ENCODE measurements at regions not wholly inside any gene's neighbourhood (a gene's known extent, or its start where the extent isn't known, plus 50 kb on each side); places are given as distances from the start of the nearest gene placed in this dataset.

- no peak overlapping the region for H3K4me3 ChIP-seq (ENCODE audit: insufficient read depth, low read length, poor library complexity, severe bottlenecking)
- no peaks in the 10 kb centered on the region for H3K79me2 ChIP-seq (ENCODE audit: insufficient read depth, low read length)
- H3K9me3 ChIP-seq (ENCODE audit: insufficient read depth, low read length) = no peaks in the 10 kb centered on the region
- no peak for TF ChIP-seq EZH2phosphoT487 (conservative IDR thresholded peaks at IDR 0.05; ENCODE audit: low read length)
- no peak for TF ChIP-seq CTCF (IDR thresholded peaks at IDR 0.05; ENCODE audit: insufficient read depth, low read length, poor library complexity, severe bottlenecking)
- H3K27me3 ChIP-seq (ENCODE audit: low read length) = no peaks in the 10 kb centered on the region; the same call in 1 of the 2 replicates
- H3K36me3 ChIP-seq (ENCODE audit: low read length) = no peaks in the 10 kb centered on the region
- H4K20me1 ChIP-seq (ENCODE audit: low read depth, low read length) = no peaks in the 10 kb centered on the region
- no peak overlapping the region for H3K4me2 ChIP-seq (ENCODE audit: low read depth, low read length, poor library complexity, severe bottlenecking)
- no peak overlapping the region for H2AFZ ChIP-seq (ENCODE audit: low read depth, low read length, severe bottlenecking)
- no peak overlapping the region for H3K27ac ChIP-seq (ENCODE audit: low read depth, low read length)
- no peak overlapping the region for H3K9ac ChIP-seq (ENCODE audit: low read length)
- no peaks in the 10 kb centered on the region for H3F3A ChIP-seq (ENCODE audit: insufficient read depth)
- no peaks in the 10 kb centered on the region for H3K9me2 ChIP-seq (replicated peaks; ENCODE audit: insufficient read depth, low read length)
These were observed 316.4 kb upstream of the SORL1-AS1 start for GRCh38 chr11:121769191-121769590.

- Histone ChIP-seq H2AFZ (ENCODE audit: low read depth, low read length, severe bottlenecking) (no peak overlapping the region), H3F3A (ENCODE audit: insufficient read depth) (no peaks in the 10 kb centered on the region), H3K9me3 (ENCODE audit: insufficient read depth, low read length) (no peaks in the 10 kb centered on the region), H3K36me3 (ENCODE audit: low read length) (no peaks in the 10 kb centered on the region), H3K27ac (ENCODE audit: low read depth, low read length) (no peak overlapping the region), H4K20me1 (ENCODE audit: low read depth, low read length) (no peaks in the 10 kb centered on the region), H3K4me2 (ENCODE audit: low read depth, low read length, poor library complexity, severe bottlenecking) (no peak overlapping the region), H3K79me2 (ENCODE audit: insufficient read depth, low read length) (no peaks in the 10 kb centered on the region), H3K27me3 (ENCODE audit: low read length) (no peaks in the 10 kb centered on the region), H3K4me3 (ENCODE audit: insufficient read depth, low read length, poor library complexity, severe bottlenecking) (no peak overlapping the region), H3K9me2 (replicated peaks; ENCODE audit: insufficient read depth, low read length) (no peaks in the 10 kb centered on the region), H3K9ac (ENCODE audit: low read length) (no peak overlapping the region)
- TF ChIP-seq EZH2phosphoT487 (conservative IDR thresholded peaks at IDR 0.05; ENCODE audit: low read length) = no peak
- TF ChIP-seq CTCF (IDR thresholded peaks at IDR 0.05; ENCODE audit: insufficient read depth, low read length, poor library complexity, severe bottlenecking) = no peak
These were observed 314.7 kb upstream of the SORL1-AS1 start for GRCh38 chr11:121767433-121767832.

DNA sequence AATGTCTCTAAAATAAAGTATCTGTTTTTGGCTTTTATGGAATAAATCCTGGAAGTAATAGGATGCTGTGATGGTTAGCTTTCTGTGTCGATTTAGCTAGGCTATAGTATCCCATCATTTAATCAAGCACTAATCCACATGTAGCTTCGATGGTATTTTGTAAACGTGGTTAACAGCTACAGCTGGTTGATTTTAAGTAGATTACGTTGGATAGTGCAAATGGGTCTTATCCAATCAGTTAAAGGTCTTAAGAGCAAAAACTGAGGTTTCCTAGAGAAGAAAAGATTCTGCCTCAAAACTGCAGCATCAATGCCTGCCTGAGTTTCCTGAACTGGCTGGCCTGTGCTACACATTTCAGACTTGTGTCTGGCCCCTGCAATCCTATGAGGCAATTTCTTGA, 314.2 kb upstream of the SORL1-AS1 start:
- H3K4me3 ChIP-seq (ENCODE audit: insufficient read depth, low read length, poor library complexity, severe bottlenecking) = no peak overlapping the region
- no peaks in the 10 kb centered on the region for H3F3A ChIP-seq (ENCODE audit: insufficient read depth)
- H2AFZ ChIP-seq (ENCODE audit: low read depth, low read length, severe bottlenecking) = no peak overlapping the region
- H3K9me2 ChIP-seq (replicated peaks; ENCODE audit: insufficient read depth, low read length) = no peaks in the 10 kb centered on the region
- no peaks in the 10 kb centered on the region for H3K36me3 ChIP-seq (ENCODE audit: low read length)
- no peaks in the 10 kb centered on the region for H4K20me1 ChIP-seq (ENCODE audit: low read depth, low read length)
- H3K27ac ChIP-seq (ENCODE audit: low read depth, low read length) = no peak overlapping the region
- no peaks in the 10 kb centered on the region for H3K9me3 ChIP-seq (ENCODE audit: insufficient read depth, low read length)
- H3K27me3 ChIP-seq (ENCODE audit: low read length) = no peaks in the 10 kb centered on the region
- H3K79me2 ChIP-seq (ENCODE audit: insufficient read depth, low read length) = no peaks in the 10 kb centered on the region
- no peak overlapping the region for H3K9ac ChIP-seq (ENCODE audit: low read length)
- H3K4me2 ChIP-seq (ENCODE audit: low read depth, low read length, poor library complexity, severe bottlenecking) = no peak overlapping the region
- TF ChIP-seq EZH2phosphoT487 (conservative IDR thresholded peaks at IDR 0.05; ENCODE audit: low read length) (no peak), CTCF (IDR thresholded peaks at IDR 0.05; ENCODE audit: insufficient read depth, low read length, poor library complexity, severe bottlenecking) (no peak)

Measured in SU-DHL-6 (cell line).